GM12891 (cell line): ENCODE measurements at regions not wholly inside any gene's neighbourhood (a gene's known extent, or its start where the extent isn't known, plus 50 kb on each side); places are given as distances from the start of the nearest gene placed in this dataset.

Source experiments
- POLR2A ChIP-seq: IDR thresholded peaks from 2 replicates; pipeline ENCODE4 v1.6.1; 2011; ENCODE audit warnings: low read depth, low read length, control low read depth
- POLR2AphosphoS5 ChIP-seq: IDR thresholded peaks from 2 replicates; pipeline ENCODE4 v1.6.1; 2011; ENCODE audit warnings: low read depth, low read length, control low read depth
- TAF1 ChIP-seq: IDR thresholded peaks from 2 replicates; pipeline ENCODE4 v1.6.1; 2011; ENCODE audit warnings: low read depth, low read length, control low read depth

DNA sequence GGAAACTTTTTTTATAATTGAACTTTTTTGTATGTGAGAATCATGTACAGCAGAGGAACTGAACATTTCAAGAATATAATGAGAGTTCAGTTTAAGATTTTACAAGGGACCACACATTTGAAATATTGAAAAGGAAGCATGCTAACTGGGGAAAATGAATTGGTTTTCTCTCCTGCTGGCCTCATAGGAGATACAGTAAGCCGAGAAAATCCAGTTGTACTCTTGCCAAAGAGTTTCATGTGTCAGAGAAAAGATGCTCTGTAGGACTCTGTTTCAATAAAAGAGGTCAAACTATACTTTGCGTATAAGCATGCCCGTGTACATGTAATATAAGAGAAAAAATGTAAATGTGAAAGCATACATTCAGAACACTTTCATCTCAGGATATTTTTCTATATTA, 393.5 kb upstream of the NRSN1 start:
- TF ChIP-seq POLR2AphosphoS5 = no peak
- TF ChIP-seq POLR2A = no peak
- TF ChIP-seq TAF1 = no peak
